ENCODE measurements at regions not wholly inside any gene's neighbourhood (a gene's known extent, or its start where the extent isn't known, plus 50 kb on each side); places are given as distances from the start of the nearest gene placed in this dataset.

- no peak overlapping the region for H3K4me3 ChIP-seq
- intact Hi-C loops (cut with DNase I; ENCODE audit: low total_unique reads): no loop called here
- no peaks in the 10 kb centered on the region for H3K36me3 ChIP-seq
- DNase-seq: no peak
- H3K27ac ChIP-seq: no peak overlapping the region
- no peaks in the 10 kb centered on the region for H3K9me3 ChIP-seq
- no peak for ATAC-seq
- no peaks in the 10 kb centered on the region for H3K27me3 ChIP-seq
- TF ChIP-seq CTCF (IDR thresholded peaks at IDR 0.05 in 4 of 5, conservative IDR thresholded peaks at IDR 0.05 in 1 of 5): no peak
- TF ChIP-seq POLR2A (IDR thresholded peaks at IDR 0.05): no peak
- H3K4me1 ChIP-seq: no peaks in the 10 kb centered on the region
- in situ Hi-C loops (cut with MboI; ENCODE audit: low sequenced_read_pairs in 4 of 4): no loop called here
Observed at GRCh38 chr20:24770628-24771541, 178.2 kb upstream of the CST7 start.

GRCh38 chr20:24771542-24772061 lies 177.5 kb upstream of the CST7 start:
- no peaks in the 10 kb centered on the region for H3K4me1 ChIP-seq
- TF ChIP-seq CTCF (IDR thresholded peaks at IDR 0.05 in 4 of 5, conservative IDR thresholded peaks at IDR 0.05 in 1 of 5): no peak
- TF ChIP-seq POLR2A (IDR thresholded peaks at IDR 0.05): no peak
- in situ Hi-C loops (cut with MboI; ENCODE audit: low sequenced_read_pairs in 4 of 4) (no loop called here), intact Hi-C loops (cut with DNase I; ENCODE audit: low total_unique reads) (no loop called here)
- H3K36me3 ChIP-seq: no peaks in the 10 kb centered on the region
- ATAC-seq (no peak), DNase-seq (no peak)
- no peaks in the 10 kb centered on the region for H3K27me3 ChIP-seq
- no peak overlapping the region for H3K27ac ChIP-seq
- no peak overlapping the region for H3K4me3 ChIP-seq
- H3K9me3 ChIP-seq: no peaks in the 10 kb centered on the region

GRCh38 chr20:24772667-24773066 lies 176.4 kb upstream of the CST7 start:
- DNase-seq: no peak
- Histone ChIP-seq H3K4me1 (no peaks in the 10 kb centered on the region), H3K36me3 (no peaks in the 10 kb centered on the region), H3K4me3 (no peak overlapping the region), H3K27me3 (no peaks in the 10 kb centered on the region), H3K9me3 (no peaks in the 10 kb centered on the region), H3K27ac (no peak overlapping the region)
- intact Hi-C loops (cut with DNase I; ENCODE audit: low total_unique reads): no loop called here
- TF ChIP-seq CTCF (IDR thresholded peaks at IDR 0.05 in 4 of 5, conservative IDR thresholded peaks at IDR 0.05 in 1 of 5) (no peak), POLR2A (IDR thresholded peaks at IDR 0.05) (no peak)
- in situ Hi-C loops (cut with MboI; ENCODE audit: low sequenced_read_pairs in 4 of 4): no loop called here
- ATAC-seq: no peak

GRCh38 chr20:24773168-24773567 lies 175.9 kb upstream of the CST7 start:
- ATAC-seq: no peak
- no peaks in the 10 kb centered on the region for H3K4me1 ChIP-seq
- intact Hi-C loops (cut with DNase I; ENCODE audit: low total_unique reads) (no loop called here), in situ Hi-C loops (cut with MboI; ENCODE audit: low sequenced_read_pairs in 4 of 4) (no loop called here)
- no peak overlapping the region for H3K4me3 ChIP-seq
- TF ChIP-seq CTCF (IDR thresholded peaks at IDR 0.05 in 4 of 5, conservative IDR thresholded peaks at IDR 0.05 in 1 of 5) (no peak), POLR2A (IDR thresholded peaks at IDR 0.05) (no peak)
- no peak overlapping the region for H3K27ac ChIP-seq
- DNase-seq: no peak
- no peaks in the 10 kb centered on the region for H3K27me3 ChIP-seq
- no peaks in the 10 kb centered on the region for H3K36me3 ChIP-seq
- H3K9me3 ChIP-seq: no peaks in the 10 kb centered on the region
